RCC 7860 (cell line): ENCODE measurements at regions not wholly inside any gene's neighbourhood (a gene's known extent, or its start where the extent isn't known, plus 50 kb on each side); places are given as distances from the start of the nearest gene placed in this dataset.
"Not testable (repeated sequence)": the region's sequence is repeated elsewhere in the genome, so short reads cannot be mapped to it uniquely, and the experiment has no call there.

ENCODE experiments used
- DNase-seq: peaks from one replicate; pipeline ENCODE4 v3.0.0-alpha.2; 2015; ENCODE audit warnings: low spot score
- FAIRE-seq: peaks from 2 replicates; lab custom pipeline; 2012; peaks lifted over from hg19 to GRCh38; lab: Jason Lieb, UNC

- DNase-seq (no peak), FAIRE-seq (no peak)
Measured at GRCh38 chr2:67755156-67755882, 307.5 kb downstream of the C1D start.

GRCh38 chr2:67760995-67761394 lies 301.8 kb downstream of the C1D start:
- no peak for DNase-seq
- FAIRE-seq = no peak

GRCh38 chr2:67771380-67771779 lies 291.4 kb downstream of the C1D start:
- FAIRE-seq (no peak), DNase-seq (no peak)

GRCh38 chr2:67772216-67773170 lies 290.3 kb downstream of the C1D start:
- FAIRE-seq = no peak
- DNase-seq = no peak

- FAIRE-seq (no peak), DNase-seq (no peak)
Measured at GRCh38 chr2:67773851-67774250, 289.0 kb downstream of the C1D start.

DNA sequence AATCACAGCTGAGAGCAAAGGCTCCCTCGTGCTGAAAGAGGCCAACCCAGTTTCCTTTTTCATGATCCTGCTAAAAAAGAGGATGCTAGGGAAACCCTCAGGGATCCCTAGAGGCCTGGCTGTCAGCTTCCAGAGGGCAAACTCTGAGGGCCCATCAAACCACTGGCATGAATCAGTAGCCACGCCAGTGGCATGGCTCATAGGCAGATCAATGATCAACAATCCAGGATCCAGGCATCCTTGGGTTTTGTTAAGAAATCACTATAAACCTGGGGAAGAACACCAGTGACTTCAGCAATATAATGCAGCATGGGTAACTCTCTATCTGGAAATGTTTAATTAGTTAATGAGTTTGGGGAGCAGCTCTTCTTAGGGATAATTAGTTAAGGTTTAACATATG lies 286.5 kb downstream of the C1D start:
- no peak for FAIRE-seq

DNA sequence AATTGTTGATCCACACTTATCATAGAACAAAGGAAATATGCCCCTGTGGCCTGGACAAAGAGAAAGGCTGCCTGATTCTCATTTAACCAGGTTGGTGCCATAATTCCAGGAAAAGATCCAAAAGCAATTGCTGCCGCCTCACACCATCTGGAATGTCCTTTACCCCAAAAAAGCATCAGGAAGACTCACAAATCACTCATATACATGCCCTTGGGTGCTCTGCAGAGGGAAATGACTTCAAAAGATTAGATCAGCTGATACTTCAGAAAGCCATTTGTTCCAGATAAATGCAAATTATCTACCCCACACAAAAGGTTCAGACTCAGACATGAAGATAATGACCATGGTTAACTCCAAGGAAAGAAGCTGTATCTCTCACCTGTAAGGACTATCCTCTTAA lies 285.8 kb downstream of the C1D start:
- FAIRE-seq = no peak
- DNase-seq = no peak

More for the DNA sequence above, 286.5 kb downstream of the C1D start:
- DNase-seq = no peak

- FAIRE-seq (no peak), DNase-seq (no peak)
Measured at GRCh38 chr2:67777836-67778429, 284.9 kb downstream of the C1D start.

- not testable (repeated sequence) for DNase-seq, FAIRE-seq
Measured at GRCh38 chr2:67780841-67781240, 282.0 kb downstream of the C1D start.

DNA sequence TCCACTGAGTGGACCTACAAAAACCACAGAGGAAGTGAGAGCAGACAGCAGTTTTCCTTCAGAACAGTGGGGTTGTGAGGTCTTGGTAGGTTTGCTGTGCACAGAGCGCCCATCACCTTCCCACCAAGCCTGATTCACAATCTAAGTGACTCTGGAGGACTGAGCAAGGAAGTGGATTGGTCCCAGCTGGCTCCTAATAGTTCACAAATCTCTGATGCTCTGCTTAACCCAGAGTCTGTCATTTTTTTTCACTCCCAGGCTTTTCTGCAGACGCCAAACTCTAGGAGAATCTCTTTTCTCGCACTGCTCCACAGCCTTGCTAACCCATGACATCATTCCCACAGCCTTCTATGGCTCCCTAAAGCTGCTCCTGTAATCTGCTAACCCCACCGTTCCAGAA lies 280.4 kb downstream of the C1D start:
- FAIRE-seq = no peak

GRCh38 chr2:67783026-67783425 lies 279.8 kb downstream of the C1D start:
- DNase-seq (no peak), FAIRE-seq (no peak)

More for the DNA sequence above, 280.4 kb downstream of the C1D start:
- DNase-seq = no peak

DNA sequence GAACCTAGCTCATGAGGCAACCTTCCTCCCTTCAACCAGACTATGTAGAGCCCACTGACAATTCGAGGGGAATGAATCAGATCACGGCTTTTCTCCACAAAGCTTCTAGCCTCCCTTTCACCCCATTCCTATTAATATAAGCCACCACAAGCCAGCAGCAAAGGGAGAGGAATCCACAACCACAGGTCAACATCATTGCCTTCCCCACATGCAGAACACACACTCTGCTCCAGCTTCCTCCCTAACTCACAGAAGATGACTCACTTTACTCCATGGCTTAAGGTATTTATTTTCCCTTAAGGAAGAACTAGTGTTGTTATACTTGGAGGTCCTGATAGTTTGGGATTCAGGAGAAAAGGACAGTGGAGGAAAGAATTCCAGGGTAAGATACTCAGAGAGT lies 272.2 kb downstream of the C1D start:
- DNase-seq (peak; percentile 16), FAIRE-seq (no peak)

GRCh38 chr2:67792191-67792590 lies 270.6 kb downstream of the C1D start:
- FAIRE-seq (no peak), DNase-seq (no peak)

DNA sequence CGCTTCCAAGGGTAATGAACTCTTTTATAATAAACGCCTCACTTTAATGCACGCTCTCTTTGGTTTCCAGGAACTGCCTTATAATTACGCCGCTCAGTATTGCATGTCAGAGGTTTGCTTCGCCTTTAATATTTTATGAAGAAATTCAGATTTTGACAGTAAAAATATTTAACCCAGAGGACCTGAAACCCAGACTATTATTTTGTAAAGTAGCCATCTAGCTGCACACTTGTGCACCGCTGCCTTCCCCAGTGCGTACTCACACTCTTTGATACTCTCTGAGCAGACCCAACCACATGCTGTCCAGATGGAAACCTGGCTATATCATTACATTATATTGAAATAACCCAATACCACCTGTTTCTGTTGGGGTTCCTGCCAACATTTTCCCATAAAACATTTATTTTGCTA lies 270.1 kb downstream of the C1D start:
- FAIRE-seq (no peak), DNase-seq (no peak)

- FAIRE-seq (no peak), DNase-seq (no peak)
Measured at GRCh38 chr2:67797801-67798540, 264.8 kb downstream of the C1D start.

- FAIRE-seq = no peak
- DNase-seq = no peak
Measured at GRCh38 chr2:67798541-67799160, 264.2 kb downstream of the C1D start.

GRCh38 chr2:67799886-67800285 lies 262.9 kb downstream of the C1D start:
- no peak for DNase-seq
- no peak for FAIRE-seq

DNA sequence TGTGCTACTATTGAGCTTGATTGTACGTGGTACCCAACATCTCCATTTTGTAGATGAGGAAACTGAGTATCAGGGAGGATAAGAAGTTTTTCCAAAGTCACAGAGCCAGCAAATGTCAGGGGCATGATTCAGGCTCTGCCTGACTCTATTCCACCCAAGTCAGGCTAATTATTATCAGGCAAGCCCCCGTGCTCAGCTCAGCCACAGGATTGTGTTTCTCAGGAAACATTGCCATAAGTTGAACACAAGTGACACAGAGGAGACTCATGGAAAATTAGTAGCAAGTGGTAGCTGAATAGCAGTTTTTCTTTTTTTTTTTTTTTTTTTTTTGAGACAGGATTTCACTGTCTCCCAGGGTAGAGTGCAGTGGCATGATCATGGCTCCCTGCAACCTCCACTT lies 260.5 kb downstream of the C1D start:
- DNase-seq (peak; percentile 43), FAIRE-seq (no peak)

- FAIRE-seq (no peak), DNase-seq (no peak)
Measured at GRCh38 chr2:67802824-67803223, 260.0 kb downstream of the C1D start.

DNA sequence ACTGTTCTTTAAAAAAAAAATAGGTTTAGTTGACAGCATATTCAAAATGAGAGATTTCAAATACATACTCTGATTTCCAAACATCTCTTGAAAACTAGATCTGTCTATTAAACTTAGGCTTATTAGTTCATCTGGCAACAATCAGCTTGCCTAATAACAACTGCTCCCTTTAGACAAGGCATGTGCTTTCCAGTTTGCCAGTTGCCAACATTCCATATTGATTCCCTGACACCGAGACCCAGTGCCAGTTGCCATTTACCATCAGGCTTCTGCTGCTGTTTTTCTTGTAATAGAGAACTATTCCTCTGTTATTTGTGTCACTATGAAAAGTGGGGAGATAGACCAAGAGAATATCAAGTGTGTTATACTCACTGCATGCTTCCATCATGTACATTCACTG lies 256.0 kb downstream of the C1D start:
- FAIRE-seq = no peak

More for the DNA sequence above, 256.0 kb downstream of the C1D start:
- DNase-seq = no peak
